Nephron (organoid): ENCODE measurements at regions not wholly inside any gene's neighbourhood (a gene's known extent, or its start where the extent isn't known, plus 50 kb on each side); places are given as distances from the start of the nearest gene placed in this dataset.

ENCODE experiments used
- H3K27ac Mint-ChIP-seq, 3 experiments: 2 replicates each; pipeline ENCODE4 v1.8.0; 2020; ENCODE audit warnings: mixed read lengths in 3 of 3, mild to moderate bottlenecking in 2 of 3, moderate library complexity in 1 of 3
- H3K27me3 Mint-ChIP-seq: 2 replicates; pipeline ENCODE4 v1.8.0; 2021; ENCODE audit warnings: low read depth, mild to moderate bottlenecking, moderate library complexity, mixed read lengths
- H3K36me3 Mint-ChIP-seq: 2 replicates; pipeline ENCODE4 v1.8.0; 2020; ENCODE audit warnings: low read depth, mixed read lengths
- H3K4me1 Mint-ChIP-seq: 2 replicates; pipeline ENCODE4 v1.8.0; 2020; ENCODE audit warnings: mixed read lengths
- H3K4me3 Mint-ChIP-seq, 3 experiments: 2 replicates each; pipeline ENCODE4 v1.8.0; 2020; ENCODE audit warnings: mild to moderate bottlenecking in 3 of 3, mixed read lengths in 3 of 3, moderate library complexity in 2 of 3
- H3K9me3 Mint-ChIP-seq: 2 replicates; pipeline ENCODE4 v1.8.0; 2020; ENCODE audit warnings: mixed read lengths
- TF ChIP-seq, protein P1 (sequence below), 3 experiments: fragments of 200-600 bp; sonication (generic); IDR thresholded peaks; one replicate each; pipeline ENCODE4 v1.5.0; 2021; ENCODE audit warnings: antibody characterized with exemption in 3 of 3; ENCODE audit not compliant: unreplicated experiment in 3 of 3

GRCh38 chr16:25433388-25433787, 175.7 kb upstream of the ZKSCAN2 start:
- Mint-ChIP-seq H3K4me1 (no peaks in the 10 kb centered on the region), H3K27me3 (no peaks in the 10 kb centered on the region), H3K9me3 (peaks cover 3% of the 10 kb centered on the region), H3K36me3 (no peaks in the 10 kb centered on the region), H3K27ac (no peak overlapping the region), H3K4me3 (no peak overlapping the region)
- TF ChIP-seq, protein P1, sequence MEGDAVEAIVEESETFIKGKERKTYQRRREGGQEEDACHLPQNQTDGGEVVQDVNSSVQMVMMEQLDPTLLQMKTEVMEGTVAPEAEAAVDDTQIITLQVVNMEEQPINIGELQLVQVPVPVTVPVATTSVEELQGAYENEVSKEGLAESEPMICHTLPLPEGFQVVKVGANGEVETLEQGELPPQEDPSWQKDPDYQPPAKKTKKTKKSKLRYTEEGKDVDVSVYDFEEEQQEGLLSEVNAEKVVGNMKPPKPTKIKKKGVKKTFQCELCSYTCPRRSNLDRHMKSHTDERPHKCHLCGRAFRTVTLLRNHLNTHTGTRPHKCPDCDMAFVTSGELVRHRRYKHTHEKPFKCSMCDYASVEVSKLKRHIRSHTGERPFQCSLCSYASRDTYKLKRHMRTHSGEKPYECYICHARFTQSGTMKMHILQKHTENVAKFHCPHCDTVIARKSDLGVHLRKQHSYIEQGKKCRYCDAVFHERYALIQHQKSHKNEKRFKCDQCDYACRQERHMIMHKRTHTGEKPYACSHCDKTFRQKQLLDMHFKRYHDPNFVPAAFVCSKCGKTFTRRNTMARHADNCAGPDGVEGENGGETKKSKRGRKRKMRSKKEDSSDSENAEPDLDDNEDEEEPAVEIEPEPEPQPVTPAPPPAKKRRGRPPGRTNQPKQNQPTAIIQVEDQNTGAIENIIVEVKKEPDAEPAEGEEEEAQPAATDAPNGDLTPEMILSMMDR (IDR thresholded peaks at IDR 0.05; ENCODE audit: unreplicated experiment in 3 of 3) = no peak

DNA sequence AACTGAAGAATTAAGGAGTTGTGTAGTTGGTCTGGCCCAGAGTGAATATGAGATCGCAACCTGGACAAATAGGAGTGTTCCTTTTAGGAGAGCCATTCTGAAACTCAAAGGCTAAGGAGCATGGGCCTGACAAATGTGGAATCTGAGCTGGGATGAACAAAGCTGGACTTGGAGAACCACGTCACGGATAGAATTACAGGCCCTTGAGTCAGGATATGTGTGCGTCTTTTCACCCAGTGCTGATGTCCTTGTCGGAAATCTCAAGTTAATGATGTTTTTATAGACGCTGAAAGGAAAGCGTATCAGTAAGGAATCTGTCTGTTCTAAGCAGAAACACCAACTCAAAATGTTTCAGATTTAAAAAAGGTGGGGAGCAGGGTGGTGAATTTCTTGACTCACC, 173.8 kb upstream of the ZKSCAN2 start:
- H3K9me3 Mint-ChIP-seq = peaks cover 7% of the 10 kb centered on the region
- no peaks in the 10 kb centered on the region for H3K36me3 Mint-ChIP-seq
- H3K4me1 Mint-ChIP-seq = no peaks in the 10 kb centered on the region
- H3K4me3 Mint-ChIP-seq = no peak overlapping the region
- no peak overlapping the region for H3K27ac Mint-ChIP-seq
- no peaks in the 10 kb centered on the region for H3K27me3 Mint-ChIP-seq
- TF ChIP-seq, protein P1 (IDR thresholded peaks at IDR 0.05; ENCODE audit: unreplicated experiment in 3 of 3) = no peak

DNA sequence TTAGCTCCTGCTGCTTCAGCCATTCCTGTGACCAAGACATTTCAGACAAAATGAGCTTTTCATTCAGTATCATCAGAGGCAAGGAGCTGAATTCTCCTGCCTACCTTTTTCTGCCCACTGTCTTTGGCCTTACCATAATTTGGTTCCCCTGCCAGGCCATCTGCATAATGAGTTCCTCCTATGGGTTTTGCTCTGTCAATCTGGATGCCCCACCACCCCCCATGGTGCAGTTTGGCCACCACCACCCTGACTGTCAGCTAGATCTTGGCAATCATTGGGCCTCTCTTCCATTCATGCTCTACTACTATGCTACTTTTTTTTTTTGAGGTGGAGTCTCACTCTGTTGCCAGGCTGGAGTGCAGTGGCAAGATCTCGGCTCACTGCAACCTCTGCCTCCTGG, 169.2 kb upstream of the ZKSCAN2 start:
- Mint-ChIP-seq H3K27me3 (no peaks in the 10 kb centered on the region), H3K36me3 (no peaks in the 10 kb centered on the region), H3K4me3 (no peak overlapping the region), H3K27ac (no peak overlapping the region), H3K4me1 (no peaks in the 10 kb centered on the region), H3K9me3 (peaks cover 7% of the 10 kb centered on the region)
- TF ChIP-seq, protein P1 (IDR thresholded peaks at IDR 0.05; ENCODE audit: unreplicated experiment in 3 of 3) = no peak

DNA sequence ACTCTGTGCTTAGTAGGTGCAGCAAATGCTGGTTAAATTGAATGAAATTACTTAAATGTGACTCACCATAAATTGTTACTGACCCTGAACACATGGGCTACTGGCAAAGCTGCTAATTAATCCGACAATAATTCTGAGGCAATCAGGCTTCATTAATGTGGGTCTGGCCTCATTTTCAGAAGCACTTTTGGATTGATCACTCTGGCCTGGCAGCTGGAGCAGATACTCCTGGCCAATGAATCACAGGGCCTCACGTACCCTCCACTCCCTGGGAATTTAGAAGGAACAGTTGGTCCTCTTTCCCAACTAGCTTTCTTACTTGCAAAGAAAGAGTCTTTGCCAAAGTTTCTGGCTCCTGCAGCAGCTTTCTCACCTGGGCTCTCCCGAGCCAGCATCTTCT, 162.0 kb upstream of the ZKSCAN2 start:
- no peak overlapping the region for H3K27ac Mint-ChIP-seq
- H3K9me3 Mint-ChIP-seq = no peaks in the 10 kb centered on the region
- no peaks in the 10 kb centered on the region for H3K27me3 Mint-ChIP-seq
- no peak overlapping the region for H3K4me3 Mint-ChIP-seq
- H3K36me3 Mint-ChIP-seq = no peaks in the 10 kb centered on the region
- no peaks in the 10 kb centered on the region for H3K4me1 Mint-ChIP-seq
- TF ChIP-seq, protein P1 (IDR thresholded peaks at IDR 0.05; ENCODE audit: unreplicated experiment in 3 of 3) = no peak

DNA sequence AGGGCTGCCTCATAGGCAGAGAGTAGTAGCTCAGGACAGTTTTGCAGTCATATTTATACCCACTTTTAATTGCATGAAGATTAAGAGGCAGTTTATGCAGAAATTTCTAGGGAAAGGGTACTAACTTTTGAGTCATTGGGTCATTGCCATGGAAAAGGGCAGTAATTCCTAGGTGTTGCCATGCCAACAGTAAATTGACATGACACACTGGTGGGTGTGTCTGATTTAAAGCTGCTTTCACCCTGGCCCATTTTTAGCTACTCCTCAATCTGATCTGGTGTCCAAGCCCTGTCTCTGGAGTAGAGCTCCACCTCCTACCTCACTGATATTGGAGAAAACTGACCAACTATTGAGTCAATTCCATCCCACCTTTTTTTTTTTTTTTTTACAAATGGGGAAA, 161.5 kb upstream of the ZKSCAN2 start:
- no peaks in the 10 kb centered on the region for H3K9me3 Mint-ChIP-seq
- no peaks in the 10 kb centered on the region for H3K4me1 Mint-ChIP-seq
- TF ChIP-seq, protein P1 (IDR thresholded peaks at IDR 0.05; ENCODE audit: unreplicated experiment in 3 of 3) = no peak
- no peaks in the 10 kb centered on the region for H3K27me3 Mint-ChIP-seq
- H3K4me3 Mint-ChIP-seq = no peak overlapping the region
- no peak overlapping the region for H3K27ac Mint-ChIP-seq
- H3K36me3 Mint-ChIP-seq = no peaks in the 10 kb centered on the region

DNA sequence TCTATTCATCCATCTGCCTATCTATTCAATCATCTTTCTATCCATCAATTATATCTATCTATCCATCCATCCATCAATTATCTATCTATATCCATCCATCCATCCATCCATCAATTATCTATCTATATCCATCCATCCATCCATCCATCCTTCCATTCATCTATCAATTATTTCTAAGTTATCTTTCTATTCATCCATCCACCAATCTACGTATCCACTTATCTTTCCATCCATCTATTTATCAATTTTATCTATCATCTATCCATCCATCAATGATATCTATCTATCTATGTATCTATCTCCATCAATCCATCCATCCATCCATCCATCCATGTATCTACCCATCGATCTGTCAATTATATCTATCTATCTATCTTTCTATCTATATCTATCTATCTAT, 158.4 kb upstream of the ZKSCAN2 start:
- Mint-ChIP-seq H3K27me3 (no peaks in the 10 kb centered on the region), H3K36me3 (no peaks in the 10 kb centered on the region), H3K4me1 (no peaks in the 10 kb centered on the region), H3K27ac (no peak overlapping the region), H3K9me3 (no peaks in the 10 kb centered on the region), H3K4me3 (no peak overlapping the region)
- TF ChIP-seq, protein P1 (IDR thresholded peaks at IDR 0.05; ENCODE audit: unreplicated experiment in 3 of 3) = no peak
